SK-N-SH (cell line): ENCODE measurements at regions not wholly inside any gene's neighbourhood (a gene's known extent, or its start where the extent isn't known, plus 50 kb on each side); places are given as distances from the start of the nearest gene placed in this dataset.

Experiments
- CTCF ChIA-PET: fragments of 300-600, 350-600 bp; formaldehyde crosslinking; extraction: SDS; loops from one replicate; lab custom pipeline; 2021; lab: Yijun Ruan, JAX
- POLR2A ChIA-PET: fragments of 350-600 bp; sonication (Branson Sonifier 250); formaldehyde crosslinking; extraction: SDS; loops from one replicate; lab custom pipeline; 2020; ENCODE audit warnings: antibody characterized with exemption, inconsistent platforms; lab: Yijun Ruan, JAX
- DNase-seq: peaks from one replicate; pipeline ENCODE4 v3.0.0; 2012
- H2AFZ ChIP-seq: fragments of 200-600 bp; sonication (generic); 2 replicates; pipeline ENCODE4 v1.8.1; 2016; ENCODE audit warnings: antibody characterized with exemption, mild to moderate bottlenecking, low read depth
- H3F3A ChIP-seq: fragments of 200-600 bp; sonication (generic); replicated peaks from 2 replicates; pipeline ENCODE3; 2016; ENCODE audit warnings: antibody characterized with exemption, mild to moderate bottlenecking; ENCODE audit not compliant: insufficient read depth
- H3K27ac ChIP-seq, 2 experiments: fragments of 200-500 bp in 1 of 2; fragments of 200-600 bp in 1 of 2; sonication (Bioruptor generic) in 1 of 2; sonication (generic), shearing (Covaris generic) in 1 of 2; 2 replicates each; pipeline versions ENCODE4 v1.5.1 to v1.6.1; 2014 to 2016; ENCODE audit warnings: low read depth in 2 of 2, inconsistent platforms in 1 of 2, low read length in 1 of 2, mild to moderate bottlenecking in 1 of 2, mixed read lengths in 1 of 2
- H3K27me3 ChIP-seq: fragments of 200-600 bp; sonication (generic), shearing (Covaris generic); 2 replicates; pipeline ENCODE4 v1.6.1; 2016; ENCODE audit warnings: mixed run types; ENCODE audit not compliant: insufficient read depth
- H3K36me3 ChIP-seq, 2 experiments: fragments of 200-500 bp in 1 of 2; fragments of 200-600 bp in 1 of 2; sonication (Bioruptor generic) in 1 of 2; sonication (generic) in 1 of 2; replicated peaks in 1 of 2; 2 replicates each; pipeline versions ENCODE3 to v1.5.1; 2014 to 2016; ENCODE audit warnings: low read length in 1 of 2, mild to moderate bottlenecking in 1 of 2; ENCODE audit not compliant: insufficient read depth in 2 of 2, control insufficient read depth in 1 of 2
- H3K4me1 ChIP-seq, 2 experiments: fragments of 200-500 bp in 1 of 2; fragments of 200-600 bp in 1 of 2; sonication (Bioruptor generic) in 1 of 2; sonication (generic), shearing (Covaris generic) in 1 of 2; 2 replicates each; pipeline versions ENCODE4 v1.5.1 to v1.6.1; 2014 to 2016; ENCODE audit warnings: low read depth in 1 of 2, low read length in 1 of 2, mixed run types in 1 of 2; ENCODE audit not compliant: insufficient read depth in 2 of 2, control insufficient read depth in 1 of 2
- H3K4me2 ChIP-seq: fragments of 200-600 bp; sonication (generic), shearing (Covaris generic); 2 replicates; pipeline ENCODE4 v1.6.1; 2017; ENCODE audit warnings: mixed run types
- H3K4me3 ChIP-seq, 2 experiments: fragments of 200-500 bp in 1 of 2; fragments of 200-600 bp in 1 of 2; sonication (Bioruptor generic) in 1 of 2; sonication (generic), shearing (Covaris generic) in 1 of 2; 2 replicates each; pipeline versions ENCODE4 v1.5.1 to v1.8.1; 2014 to 2016; ENCODE audit warnings: low read depth in 2 of 2, inconsistent platforms in 1 of 2, low read length in 1 of 2, mild to moderate bottlenecking in 1 of 2, mixed read lengths in 1 of 2, moderate library complexity in 1 of 2
- H3K79me2 ChIP-seq: fragments of 200-600 bp; sonication (generic); 2 replicates; pipeline ENCODE4 v1.8.1; 2017; ENCODE audit warnings: mild to moderate bottlenecking; ENCODE audit not compliant: insufficient read depth
- H3K9ac ChIP-seq: fragments of 200-600 bp; sonication (generic); 2 replicates; pipeline ENCODE4 v1.6.1; 2017; ENCODE audit warnings: mixed run types
- H3K9me2 ChIP-seq: fragments of 200-600 bp; sonication (generic); 2 replicates; pipeline ENCODE4 v1.6.1; 2017; ENCODE audit warnings: mixed run types
- H3K9me3 ChIP-seq: fragments of 200-600 bp; sonication (generic); 2 replicates; pipeline ENCODE4 v1.6.1; 2017; ENCODE audit warnings: mixed run types, mild to moderate bottlenecking, moderate library complexity
- H4K20me1 ChIP-seq: fragments of 200-600 bp; sonication (generic); 2 replicates; pipeline ENCODE4 v1.6.1; 2017; ENCODE audit warnings: mild to moderate bottlenecking, mixed run types; ENCODE audit not compliant: insufficient read depth
- ELF1 ChIP-seq: IDR thresholded peaks from 2 replicates; pipeline ENCODE4 v1.4.0; 2012
- EP300 ChIP-seq, 2 experiments: IDR thresholded peaks; 2 replicates each; pipeline versions ENCODE4 v1.4.0 to v1.6.1; 2012; ENCODE audit warnings: borderline replicate concordance in 1 of 2, low read depth in 1 of 2, low read length in 1 of 2
- FOXM1 ChIP-seq: IDR thresholded peaks from 2 replicates; pipeline ENCODE4 v1.4.0; 2012; ENCODE audit warnings: low read depth, mild to moderate bottlenecking
- GABPA ChIP-seq: IDR thresholded peaks from 2 replicates; pipeline ENCODE4 v1.4.0; 2012; ENCODE audit warnings: low read depth, mild to moderate bottlenecking
- GATA2 ChIP-seq: sonication (generic); formaldehyde crosslinking; IDR thresholded peaks from 2 replicates; pipeline ENCODE4 v1.5.0; 2020; ENCODE audit warnings: mild to moderate bottlenecking, missing genetic modification reagents
- JUND ChIP-seq: IDR thresholded peaks from 2 replicates; pipeline ENCODE4 v1.4.0; 2012
- MXI1 ChIP-seq: IDR thresholded peaks from 2 replicates; pipeline ENCODE4 v1.6.1; 2012; ENCODE audit warnings: mild to moderate bottlenecking, low read depth, low read length, improper control_type of control experiment
- NFIC ChIP-seq: IDR thresholded peaks from 2 replicates; pipeline ENCODE4 v1.4.0; 2012; ENCODE audit warnings: borderline replicate concordance
- POLR2AphosphoS5 ChIP-seq: IDR thresholded peaks from 2 replicates; pipeline ENCODE4 v1.6.1; 2012; ENCODE audit warnings: low read depth, low read length
- RAD21 ChIP-seq: IDR thresholded peaks from 2 replicates; pipeline ENCODE4 v1.6.1; 2012; ENCODE audit warnings: mild to moderate bottlenecking, low read length
- RCOR1 ChIP-seq: fragments of 150-350 bp; IDR thresholded peaks from 2 replicates; pipeline ENCODE4 v1.6.1; 2017; ENCODE audit warnings: antibody characterized with exemption, low read length
- RXRA ChIP-seq: IDR thresholded peaks from 2 replicates; pipeline ENCODE4 v1.4.0; 2012; ENCODE audit warnings: low read depth, mild to moderate bottlenecking, borderline replicate concordance
- SIN3A ChIP-seq: IDR thresholded peaks from 2 replicates; pipeline ENCODE4 v1.6.1; 2012; ENCODE audit warnings: low read depth, mild to moderate bottlenecking, low read length, moderate library complexity, borderline replicate concordance
- SMC3 ChIP-seq: IDR thresholded peaks from 2 replicates; pipeline ENCODE4 v1.6.1; 2012; ENCODE audit warnings: low read depth, low read length, improper control_type of control experiment
- TCF12 ChIP-seq: IDR thresholded peaks from 2 replicates; pipeline ENCODE4 v1.4.0; 2012
- TEAD4 ChIP-seq: IDR thresholded peaks from 2 replicates; pipeline ENCODE4 v1.4.0; 2012; ENCODE audit warnings: mild to moderate bottlenecking, borderline replicate concordance; ENCODE audit not compliant: insufficient read depth
- WGBS: methylation state at CpG from one replicate; pipeline ENCODE4 v1.1.6; 2017; ENCODE audit warnings: low lambda C conversion rate; 5-methylcytosine and 5-hydroxymethylcytosine counted together
- TF ChIP-seq, protein P1 (sequence below): IDR thresholded peaks from 2 replicates; pipeline ENCODE4 v1.4.0; 2012; ENCODE audit warnings: low read depth, borderline replicate concordance
- TF ChIP-seq, protein P2 (sequence below): IDR thresholded peaks from 2 replicates; pipeline ENCODE4; 2012
- TF ChIP-seq, protein P3 (sequence below): IDR thresholded peaks from 2 replicates; pipeline ENCODE4 v1.6.1; 2012; ENCODE audit warnings: mild to moderate bottlenecking, low read depth, low read length, moderate library complexity
- TF ChIP-seq, protein P4 (sequence below): fragments of 200-600 bp; sonication (generic); IDR thresholded peaks from 2 replicates; pipeline ENCODE4 v1.6.1; 2017; ENCODE audit warnings: antibody characterized with exemption, mild to moderate bottlenecking, moderate library complexity
- TF ChIP-seq, protein P5 (sequence below): fragments of 150-350 bp; IDR thresholded peaks from 2 replicates; pipeline ENCODE4 v1.6.1; 2016; ENCODE audit warnings: mild to moderate bottlenecking, low read depth, low read length

DNA sequence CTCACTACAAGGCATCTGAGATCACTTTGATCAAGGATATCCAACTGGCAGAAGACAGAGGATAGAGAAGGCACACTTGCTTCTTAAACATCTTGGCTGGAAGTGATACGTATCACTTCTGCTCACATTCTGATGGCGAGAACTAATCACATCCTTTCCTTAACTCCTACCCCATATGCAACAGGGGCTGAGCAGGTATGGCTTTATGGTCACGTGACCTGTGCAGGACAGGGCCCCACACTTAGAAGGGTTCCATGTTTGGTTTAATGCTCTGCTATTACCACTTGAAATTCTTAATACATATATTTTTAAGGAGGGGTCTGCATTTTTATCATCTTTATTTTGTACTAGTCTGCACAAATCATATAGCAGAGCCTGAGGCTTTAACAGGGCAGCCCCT lies 177.3 kb downstream of the SLC15A5 start:
- Histone ChIP-seq H3K27me3 (no peaks in the 10 kb centered on the region), H3K9me3 (no peaks in the 10 kb centered on the region), H3K9ac (no peak overlapping the region), H3K4me3 (no peak overlapping the region), H3K36me3 (no peaks in the 10 kb centered on the region), H3F3A (no peaks in the 10 kb centered on the region), H3K4me1 (peaks cover 0 to 7% of the 10 kb centered on the region in 2 experiments; a peak in 1 of 4 replicates), H2AFZ (no peak overlapping the region), H3K79me2 (no peaks in the 10 kb centered on the region), H4K20me1 (no peaks in the 10 kb centered on the region), H3K4me2 (no peak overlapping the region), H3K9me2 (no peaks in the 10 kb centered on the region), H3K27ac (no peak overlapping the region)
- ChIA-PET POLR2A (no interaction called here), CTCF (no interaction called here)
- DNase-seq: no peak
- 27% methylated on average over 3 of the region's 3 CpGs for WGBS
- TF ChIP-seq NFIC: no peak
- TF ChIP-seq, protein P1, sequence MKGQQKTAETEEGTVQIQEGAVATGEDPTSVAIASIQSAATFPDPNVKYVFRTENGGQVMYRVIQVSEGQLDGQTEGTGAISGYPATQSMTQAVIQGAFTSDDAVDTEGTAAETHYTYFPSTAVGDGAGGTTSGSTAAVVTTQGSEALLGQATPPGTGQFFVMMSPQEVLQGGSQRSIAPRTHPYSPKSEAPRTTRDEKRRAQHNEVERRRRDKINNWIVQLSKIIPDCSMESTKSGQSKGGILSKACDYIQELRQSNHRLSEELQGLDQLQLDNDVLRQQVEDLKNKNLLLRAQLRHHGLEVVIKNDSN: 0 out of 2 replicates have a peak, but pooled peaks have one; percentile 15

DNA sequence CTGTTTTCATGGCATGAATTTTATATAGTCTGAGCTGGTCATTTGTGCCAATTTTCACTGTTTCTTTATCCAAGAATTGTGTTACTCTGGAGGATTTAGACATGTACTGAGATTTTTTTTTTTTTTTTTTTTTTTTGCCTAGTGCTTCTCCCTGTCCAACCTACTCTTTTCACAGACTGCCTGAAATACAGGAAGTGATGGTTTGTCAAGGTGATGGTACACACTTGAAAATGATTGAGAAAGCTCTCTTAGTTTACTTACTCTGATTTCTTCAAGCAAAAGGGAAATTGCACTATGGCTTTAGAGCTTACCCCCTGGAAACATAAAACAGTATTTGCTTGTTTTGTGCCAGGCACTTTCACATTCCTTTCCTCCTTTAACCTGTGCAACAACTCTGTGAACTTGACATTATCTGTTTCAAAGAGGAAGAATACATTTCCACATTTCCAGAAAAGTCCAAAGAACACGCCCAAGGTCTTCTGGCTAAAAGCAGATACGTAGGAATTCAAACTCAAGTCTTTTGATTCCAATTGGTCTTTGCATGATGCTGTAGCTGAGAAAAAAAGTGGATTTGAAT lies 181.1 kb downstream of the SLC15A5 start:
- CTCF ChIA-PET: interaction anchor here (0.6 kb wide), 1 partner anchor 1462 kb away, joined by 3 read pairs; no protein-coding TSS in a partner anchor
- no peak for DNase-seq
- no peaks in the 10 kb centered on the region for H3K9me3 ChIP-seq
- no peaks in the 10 kb centered on the region for H3K27me3 ChIP-seq
- no peak overlapping the region for H2AFZ ChIP-seq
- WGBS: 27% methylated on average over 2 of the region's 2 CpGs
- no peaks in the 10 kb centered on the region for H3K79me2 ChIP-seq
- H4K20me1 ChIP-seq: no peaks in the 10 kb centered on the region
- H3F3A ChIP-seq: no peaks in the 10 kb centered on the region
- TF ChIP-seq FOXM1 (no peak), TEAD4 (no peak), GABPA (no peak), JUND (no peak), SMC3 (no peak), GATA2 (CRISPR knock-in tag) (no peak), MXI1 (no peak), ELF1 (no peak), SIN3A (no peak), EP300 (IDR thresholded peaks at IDR 0.05; ENCODE audit: borderline replicate concordance in 1 of 2, low read depth in 1 of 2, low read length in 1 of 2) (no peak), POLR2AphosphoS5 (no peak), TCF12 (no peak), RXRA (no peak), RAD21 (no peak), RCOR1 (no peak)
- TF ChIP-seq, protein P2, sequence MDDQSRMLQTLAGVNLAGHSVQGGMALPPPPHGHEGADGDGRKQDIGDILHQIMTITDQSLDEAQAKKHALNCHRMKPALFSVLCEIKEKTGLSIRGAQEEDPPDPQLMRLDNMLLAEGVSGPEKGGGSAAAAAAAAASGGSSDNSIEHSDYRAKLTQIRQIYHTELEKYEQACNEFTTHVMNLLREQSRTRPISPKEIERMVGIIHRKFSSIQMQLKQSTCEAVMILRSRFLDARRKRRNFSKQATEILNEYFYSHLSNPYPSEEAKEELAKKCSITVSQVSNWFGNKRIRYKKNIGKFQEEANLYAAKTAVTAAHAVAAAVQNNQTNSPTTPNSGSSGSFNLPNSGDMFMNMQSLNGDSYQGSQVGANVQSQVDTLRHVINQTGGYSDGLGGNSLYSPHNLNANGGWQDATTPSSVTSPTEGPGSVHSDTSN: no peak
- TF ChIP-seq, protein P3, sequence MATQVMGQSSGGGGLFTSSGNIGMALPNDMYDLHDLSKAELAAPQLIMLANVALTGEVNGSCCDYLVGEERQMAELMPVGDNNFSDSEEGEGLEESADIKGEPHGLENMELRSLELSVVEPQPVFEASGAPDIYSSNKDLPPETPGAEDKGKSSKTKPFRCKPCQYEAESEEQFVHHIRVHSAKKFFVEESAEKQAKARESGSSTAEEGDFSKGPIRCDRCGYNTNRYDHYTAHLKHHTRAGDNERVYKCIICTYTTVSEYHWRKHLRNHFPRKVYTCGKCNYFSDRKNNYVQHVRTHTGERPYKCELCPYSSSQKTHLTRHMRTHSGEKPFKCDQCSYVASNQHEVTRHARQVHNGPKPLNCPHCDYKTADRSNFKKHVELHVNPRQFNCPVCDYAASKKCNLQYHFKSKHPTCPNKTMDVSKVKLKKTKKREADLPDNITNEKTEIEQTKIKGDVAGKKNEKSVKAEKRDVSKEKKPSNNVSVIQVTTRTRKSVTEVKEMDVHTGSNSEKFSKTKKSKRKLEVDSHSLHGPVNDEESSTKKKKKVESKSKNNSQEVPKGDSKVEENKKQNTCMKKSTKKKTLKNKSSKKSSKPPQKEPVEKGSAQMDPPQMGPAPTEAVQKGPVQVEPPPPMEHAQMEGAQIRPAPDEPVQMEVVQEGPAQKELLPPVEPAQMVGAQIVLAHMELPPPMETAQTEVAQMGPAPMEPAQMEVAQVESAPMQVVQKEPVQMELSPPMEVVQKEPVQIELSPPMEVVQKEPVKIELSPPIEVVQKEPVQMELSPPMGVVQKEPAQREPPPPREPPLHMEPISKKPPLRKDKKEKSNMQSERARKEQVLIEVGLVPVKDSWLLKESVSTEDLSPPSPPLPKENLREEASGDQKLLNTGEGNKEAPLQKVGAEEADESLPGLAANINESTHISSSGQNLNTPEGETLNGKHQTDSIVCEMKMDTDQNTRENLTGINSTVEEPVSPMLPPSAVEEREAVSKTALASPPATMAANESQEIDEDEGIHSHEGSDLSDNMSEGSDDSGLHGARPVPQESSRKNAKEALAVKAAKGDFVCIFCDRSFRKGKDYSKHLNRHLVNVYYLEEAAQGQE: no peak
- TF ChIP-seq, protein P4, sequence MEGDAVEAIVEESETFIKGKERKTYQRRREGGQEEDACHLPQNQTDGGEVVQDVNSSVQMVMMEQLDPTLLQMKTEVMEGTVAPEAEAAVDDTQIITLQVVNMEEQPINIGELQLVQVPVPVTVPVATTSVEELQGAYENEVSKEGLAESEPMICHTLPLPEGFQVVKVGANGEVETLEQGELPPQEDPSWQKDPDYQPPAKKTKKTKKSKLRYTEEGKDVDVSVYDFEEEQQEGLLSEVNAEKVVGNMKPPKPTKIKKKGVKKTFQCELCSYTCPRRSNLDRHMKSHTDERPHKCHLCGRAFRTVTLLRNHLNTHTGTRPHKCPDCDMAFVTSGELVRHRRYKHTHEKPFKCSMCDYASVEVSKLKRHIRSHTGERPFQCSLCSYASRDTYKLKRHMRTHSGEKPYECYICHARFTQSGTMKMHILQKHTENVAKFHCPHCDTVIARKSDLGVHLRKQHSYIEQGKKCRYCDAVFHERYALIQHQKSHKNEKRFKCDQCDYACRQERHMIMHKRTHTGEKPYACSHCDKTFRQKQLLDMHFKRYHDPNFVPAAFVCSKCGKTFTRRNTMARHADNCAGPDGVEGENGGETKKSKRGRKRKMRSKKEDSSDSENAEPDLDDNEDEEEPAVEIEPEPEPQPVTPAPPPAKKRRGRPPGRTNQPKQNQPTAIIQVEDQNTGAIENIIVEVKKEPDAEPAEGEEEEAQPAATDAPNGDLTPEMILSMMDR: no peak
- TF ChIP-seq, protein P5, sequence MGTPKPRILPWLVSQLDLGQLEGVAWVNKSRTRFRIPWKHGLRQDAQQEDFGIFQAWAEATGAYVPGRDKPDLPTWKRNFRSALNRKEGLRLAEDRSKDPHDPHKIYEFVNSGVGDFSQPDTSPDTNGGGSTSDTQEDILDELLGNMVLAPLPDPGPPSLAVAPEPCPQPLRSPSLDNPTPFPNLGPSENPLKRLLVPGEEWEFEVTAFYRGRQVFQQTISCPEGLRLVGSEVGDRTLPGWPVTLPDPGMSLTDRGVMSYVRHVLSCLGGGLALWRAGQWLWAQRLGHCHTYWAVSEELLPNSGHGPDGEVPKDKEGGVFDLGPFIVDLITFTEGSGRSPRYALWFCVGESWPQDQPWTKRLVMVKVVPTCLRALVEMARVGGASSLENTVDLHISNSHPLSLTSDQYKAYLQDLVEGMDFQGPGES: no peak
- H3K4me1 ChIP-seq: peaks cover 0 to 7% of the 10 kb centered on the region in 2 experiments; a peak in 1 of 4 replicates
- H3K4me3 ChIP-seq: no peak overlapping the region
- no peak overlapping the region for H3K4me2 ChIP-seq
- no peak overlapping the region for H3K9ac ChIP-seq
- H3K27ac ChIP-seq: no peak overlapping the region
- H3K36me3 ChIP-seq: no peaks in the 10 kb centered on the region
- POLR2A ChIA-PET: interaction anchor here (1.6 kb wide), 1 partner anchor 10 kb away, joined by 8 read pairs; no protein-coding TSS in a partner anchor
- H3K9me2 ChIP-seq: no peaks in the 10 kb centered on the region
